ENCODE measurements at regions not wholly inside any gene's neighbourhood (a gene's known extent, or its start where the extent isn't known, plus 50 kb on each side); places are given as distances from the start of the nearest gene placed in this dataset.

GRCh38 chr2:16081316-16082200 lies 141.2 kb downstream of the MYCN start:
- TF ChIP-seq CTBP1 (IDR thresholded peaks at IDR 0.05; ENCODE audit: borderline replicate concordance) = no peak
- no peak for TF ChIP-seq FOXM1 (IDR thresholded peaks at IDR 0.05; ENCODE audit: borderline replicate concordance)
- TF ChIP-seq NFRKB (IDR thresholded peaks at IDR 0.05) = no peak
- TF ChIP-seq SUZ12 (IDR thresholded peaks at IDR 0.05) = no peak
- no peak for TF ChIP-seq ZNF384 (IDR thresholded peaks at IDR 0.05)
- no peak for TF ChIP-seq HDGF (IDR thresholded peaks at IDR 0.05; ENCODE audit: borderline replicate concordance)
- TF ChIP-seq FOXK2 (IDR thresholded peaks at IDR 0.05) = no peak
- no peak for TF ChIP-seq BHLHE40 (IDR thresholded peaks at IDR 0.05; ENCODE audit: borderline replicate concordance)
- no peak for TF ChIP-seq SP1 (IDR thresholded peaks at IDR 0.05)
- no peak for TF ChIP-seq TARDBP (IDR thresholded peaks at IDR 0.05)
- no peak for TF ChIP-seq FOXA1 (IDR thresholded peaks at IDR 0.05)
- no peak for TF ChIP-seq LEF1 (IDR thresholded peaks at IDR 0.05; ENCODE audit: borderline replicate concordance)
- TF ChIP-seq ELF4 (IDR thresholded peaks at IDR 0.05) = no peak
